Neural cell (in vitro differentiated cells): ENCODE measurements at regions not wholly inside any gene's neighbourhood (a gene's known extent, or its start where the extent isn't known, plus 50 kb on each side); places are given as distances from the start of the nearest gene placed in this dataset.

Experiments used
- REST ChIP-seq: IDR thresholded peaks from 2 replicates; pipeline ENCODE4 v1.6.1; 2012; ENCODE audit warnings: borderline replicate concordance
- TAF1 ChIP-seq: IDR thresholded peaks from 2 replicates; pipeline ENCODE4 v1.6.1; 2012; ENCODE audit warnings: low read depth

- TF ChIP-seq TAF1 = no peak
- TF ChIP-seq REST = no peak
Observed at GRCh38 chr6:86723151-86723550, 214.2 kb upstream of the HTR1E start.
